Globus pallidus (tissue), 1 donor: ENCODE measurements at regions not wholly inside any gene's neighbourhood (a gene's known extent, or its start where the extent isn't known, plus 50 kb on each side); places are given as distances from the start of the nearest gene placed in this dataset.

Experiments used
- DNase-seq: peaks from one replicate; pipeline ENCODE4 v3.0.0-alpha.2; 2015; ENCODE audit warnings: low spot score

- DNase-seq: no peak
These were observed 324.4 kb downstream of the ENC1 start for GRCh38 chr5:74316064-74316603.

GRCh38 chr5:74314906-74315305, 325.6 kb downstream of the ENC1 start:
- no peak for DNase-seq

- no peak for DNase-seq
These were observed 326.6 kb downstream of the ENC1 start for GRCh38 chr5:74313896-74314295.

- no peak for DNase-seq
These were observed 327.8 kb downstream of the ENC1 start for GRCh38 chr5:74312746-74313145.

- DNase-seq: no peak
These were observed 328.6 kb downstream of the ENC1 start for GRCh38 chr5:74311961-74312360.

GRCh38 chr5:74310997-74311930, 329.3 kb downstream of the ENC1 start:
- DNase-seq: no peak

GRCh38 chr5:74310386-74310785, 330.1 kb downstream of the ENC1 start:
- no peak for DNase-seq

GRCh38 chr5:74309050-74309449, 331.5 kb downstream of the ENC1 start:
- DNase-seq: no peak

GRCh38 chr5:74306845-74307244, 333.7 kb downstream of the ENC1 start:
- no peak for DNase-seq

GRCh38 chr5:74304536-74304935, 336.0 kb downstream of the ENC1 start:
- no peak for DNase-seq

GRCh38 chr5:74303578-74303977, 336.9 kb downstream of the ENC1 start:
- DNase-seq: no peak

GRCh38 chr5:74301576-74301975, 339.0 kb downstream of the ENC1 start:
- DNase-seq: no peak

GRCh38 chr5:74300808-74301389, 339.6 kb downstream of the ENC1 start:
- no peak for DNase-seq

- no peak for DNase-seq
These were observed 340.7 kb downstream of the ENC1 start for GRCh38 chr5:74299833-74300232.

GRCh38 chr5:74296685-74297408, 343.7 kb downstream of the ENC1 start:
- no peak for DNase-seq

GRCh38 chr5:74295676-74296075, 344.9 kb downstream of the ENC1 start:
- no peak for DNase-seq

- no peak for DNase-seq
These were observed 345.4 kb downstream of the ENC1 start for GRCh38 chr5:74295141-74295540.

GRCh38 chr5:74294231-74294705, 346.3 kb downstream of the ENC1 start:
- peak; percentile 26 for DNase-seq

- DNase-seq: no peak
These were observed 347.3 kb downstream of the ENC1 start for GRCh38 chr5:74293182-74293581.

- DNase-seq: no peak
These were observed 349.8 kb downstream of the ENC1 start for GRCh38 chr5:74290634-74291241.

GRCh38 chr5:74289691-74290090, 350.8 kb downstream of the ENC1 start:
- DNase-seq: no peak

- no peak for DNase-seq
These were observed 351.3 kb downstream of the ENC1 start for GRCh38 chr5:74289238-74289637.
